WTC11 (cell line): ENCODE measurements at regions not wholly inside any gene's neighbourhood (a gene's known extent, or its start where the extent isn't known, plus 50 kb on each side); places are given as distances from the start of the nearest gene placed in this dataset.

Source experiments
- ATAC-seq: fragments of 200-7000 bp; cut with Tn5 transposase; 2 replicates; pipeline ENCODE4 v1.10.0; 2021; ENCODE audit warnings: mild to moderate bottlenecking, moderate library complexity
- CTCF ChIA-PET: fragments of 300-600 bp; sonication (Branson Sonifier 250); formaldehyde crosslinking; loops from one replicate; lab custom pipeline; 2021; ENCODE audit warnings: antibody characterized with exemption; lab: Charles Lee
- POLR2A ChIA-PET: fragments of 350-600 bp; sonication (Branson Sonifier 250); formaldehyde crosslinking; loops from one replicate; lab custom pipeline; 2021; ENCODE audit warnings: antibody characterized with exemption; lab: Charles Lee
- DNase-seq: peaks from one replicate; pipeline ENCODE4 v3.0.0; 2021; ENCODE audit warnings: low spot score
- H3K27ac Mint-ChIP-seq: 2 replicates; pipeline ENCODE4 v1.8.0; 2021; ENCODE audit warnings: mixed read lengths
- H3K27me3 Mint-ChIP-seq: 2 replicates; pipeline ENCODE4 v1.8.0; 2021; ENCODE audit warnings: low read depth, mild to moderate bottlenecking, moderate library complexity, mixed read lengths
- H3K36me3 Mint-ChIP-seq: 2 replicates; pipeline ENCODE4 v1.8.0; 2021; ENCODE audit warnings: mixed read lengths
- H3K4me1 Mint-ChIP-seq: 2 replicates; pipeline ENCODE4 v1.8.0; 2022; ENCODE audit warnings: mixed read lengths
- H3K4me3 Mint-ChIP-seq: 2 replicates; pipeline ENCODE4 v1.8.0; 2021; ENCODE audit warnings: mild to moderate bottlenecking, moderate library complexity, mixed read lengths
- H3K9me3 Mint-ChIP-seq: 2 replicates; pipeline ENCODE4 v1.8.0; 2021; ENCODE audit warnings: mixed read lengths
- AR ChIP-seq: fragments of 250-450 bp; sonication (Bioruptor Pico); IDR thresholded peaks from 2 replicates; pipeline ENCODE4 v1.9.0; 2021; ENCODE audit warnings: mild to moderate bottlenecking
- ATF2 ChIP-seq: sonication (generic); formaldehyde crosslinking; IDR thresholded peaks from 2 replicates; pipeline ENCODE4 v1.8.1; 2022; ENCODE audit warnings: low read depth, missing genetic modification reagents, borderline replicate concordance
- E2F1 ChIP-seq: sonication (generic); formaldehyde crosslinking; IDR thresholded peaks from 2 replicates; pipeline ENCODE4 v1.8.0; 2022; ENCODE audit warnings: mild to moderate bottlenecking, missing genetic modification reagents
- FOXK1 ChIP-seq: sonication (generic); formaldehyde crosslinking; IDR thresholded peaks from 2 replicates; pipeline ENCODE4 v1.8.0; 2022; ENCODE audit warnings: mild to moderate bottlenecking, moderate library complexity, missing genetic modification reagents
- FOXP4 ChIP-seq: sonication (generic); formaldehyde crosslinking; IDR thresholded peaks from 2 replicates; pipeline ENCODE4 v1.8.0; 2022; ENCODE audit warnings: mild to moderate bottlenecking, missing genetic modification reagents
- GTF2I ChIP-seq: fragments of 250-450 bp; sonication (Bioruptor Pico); conservative IDR thresholded peaks from 2 replicates; pipeline ENCODE4 v1.4.0; 2021; ENCODE audit warnings: mild to moderate bottlenecking
- HMGA2 ChIP-seq: fragments of 250-450 bp; sonication (Bioruptor Pico); IDR thresholded peaks from 2 replicates; pipeline ENCODE4 v1.4.0; 2021; ENCODE audit warnings: mild to moderate bottlenecking, moderate library complexity
- KAT7 ChIP-seq: sonication (generic); formaldehyde crosslinking; IDR thresholded peaks from 2 replicates; pipeline ENCODE4 v1.8.1; 2023; ENCODE audit warnings: missing genetic modification reagents, mild to moderate bottlenecking, borderline replicate concordance
- MYBL2 ChIP-seq: sonication (generic); formaldehyde crosslinking; IDR thresholded peaks from 2 replicates; pipeline ENCODE4 v1.8.1; 2023; ENCODE audit warnings: mild to moderate bottlenecking, moderate library complexity, missing genetic modification reagents
- NR1H2 ChIP-seq: sonication (generic); formaldehyde crosslinking; IDR thresholded peaks from 2 replicates; pipeline ENCODE4 v1.9.0; 2021; ENCODE audit warnings: mild to moderate bottlenecking, moderate library complexity, missing genetic modification reagents
- RELA ChIP-seq: sonication (generic); formaldehyde crosslinking; IDR thresholded peaks from 2 replicates; pipeline ENCODE4 v1.8.1; 2022; ENCODE audit warnings: missing genetic modification reagents, mild to moderate bottlenecking, borderline replicate concordance
- RORB ChIP-seq: fragments of 250-450 bp; sonication (Bioruptor Pico); IDR thresholded peaks from 2 replicates; pipeline ENCODE4 v1.9.0; 2021; ENCODE audit warnings: mild to moderate bottlenecking
- USF1 ChIP-seq: sonication (generic); formaldehyde crosslinking; IDR thresholded peaks from 2 replicates; pipeline ENCODE4 v1.8.0; 2022; ENCODE audit warnings: mild to moderate bottlenecking, missing genetic modification reagents
- ZBTB43 ChIP-seq: sonication (generic); formaldehyde crosslinking; IDR thresholded peaks from 2 replicates; pipeline ENCODE4 v1.8.1; 2023; ENCODE audit warnings: mild to moderate bottlenecking, missing genetic modification reagents
- ZNF121 ChIP-seq: sonication (generic); formaldehyde crosslinking; IDR thresholded peaks from 2 replicates; pipeline ENCODE4 v1.8.0; 2023; ENCODE audit warnings: missing genetic modification reagents
- ZNF138 ChIP-seq: sonication (generic); formaldehyde crosslinking; conservative IDR thresholded peaks from 2 replicates; pipeline ENCODE4 v1.8.1; 2022; ENCODE audit warnings: mild to moderate bottlenecking, moderate library complexity, missing genetic modification reagents
- ZNF219 ChIP-seq: sonication (generic); formaldehyde crosslinking; IDR thresholded peaks from 2 replicates; pipeline ENCODE4 v1.8.0; 2023; ENCODE audit warnings: missing genetic modification reagents, mild to moderate bottlenecking, borderline replicate concordance
- ZNF317 ChIP-seq: sonication (generic); formaldehyde crosslinking; IDR thresholded peaks from 2 replicates; pipeline ENCODE4 v1.8.1; 2023; ENCODE audit warnings: low read depth, mild to moderate bottlenecking, moderate library complexity, missing genetic modification reagents, borderline replicate concordance
- ZNF671 ChIP-seq: fragments of 250-450 bp; sonication (Bioruptor Pico); IDR thresholded peaks from 2 replicates; pipeline ENCODE4 v1.8.0; 2021; ENCODE audit warnings: mild to moderate bottlenecking

- TF ChIP-seq FOXP4 (no peak), ZNF121 (CRISPR knock-in tag) (no peak), ZNF138 (no peak), AR (CRISPR knock-in tag) (no peak), ZNF317 (no peak), HMGA2 (CRISPR knock-in tag) (no peak), ATF2 (no peak)
Observed at GRCh38 chr3:18838758-18839157, 309.6 kb upstream of the KCNH8 start (continued).

GRCh38 chr3:18837137-18837755 lies 311.1 kb upstream of the KCNH8 start:
- CTCF ChIA-PET, result interaction anchor here (1.7 kb wide), 1 partner anchor 11 kb away, joined by 5 read pairs; no protein-coding TSS in a partner anchor
- Mint-ChIP-seq H3K27me3 (no peaks in the 10 kb centered on the region), H3K4me1 (peaks cover 20% of the 10 kb centered on the region), H3K27ac (peak overlapping the region; percentile 46; the same call in 1 of the 2 replicates), H3K4me3 (no peak overlapping the region), H3K36me3 (no peaks in the 10 kb centered on the region), H3K9me3 (no peaks in the 10 kb centered on the region)
- TF ChIP-seq NR1H2 (CRISPR knock-in tag) (no peak), MYBL2 (CRISPR knock-in tag) (no peak), RORB (CRISPR knock-in tag) (no peak), USF1 (no peak), ZBTB43 (CRISPR knock-in tag) (no peak), RELA (CRISPR knock-in tag) (no peak), ZNF219 (no peak), FOXK1 (CRISPR knock-in tag) (no peak), GTF2I (CRISPR knock-in tag) (no peak), ZNF671 (CRISPR knock-in tag) (no peak), E2F1 (CRISPR knock-in tag) (no peak), KAT7 (CRISPR knock-in tag) (no peak)
- POLR2A ChIA-PET, result no interaction called here
- no peak for DNase-seq
- ATAC-seq, result peak; percentile 62
